ENCODE measurements at regions not wholly inside any gene's neighbourhood (a gene's known extent, or its start where the extent isn't known, plus 50 kb on each side); places are given as distances from the start of the nearest gene placed in this dataset.

DNA sequence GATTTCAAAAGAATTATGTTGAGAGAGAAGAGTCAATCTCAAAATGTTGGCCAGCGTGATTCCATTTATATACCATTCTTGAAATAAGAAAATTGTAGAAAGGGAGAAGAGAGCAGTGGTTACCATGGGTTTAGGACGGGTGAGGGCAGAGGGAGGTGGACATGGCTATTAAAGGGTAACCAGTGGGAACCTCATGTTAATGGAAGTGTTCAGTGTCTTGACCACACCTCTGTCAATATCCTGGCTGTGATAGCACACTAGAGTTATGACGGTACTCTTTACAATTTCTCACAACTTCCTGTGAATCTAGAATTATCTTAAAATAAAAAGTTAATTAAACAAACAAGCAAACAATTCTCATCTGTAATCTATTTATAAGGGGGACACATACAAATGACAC is 821.2 kb downstream of the VRK1 start:
- Histone ChIP-seq H3K27me3 (replicated peaks; ENCODE audit: control insufficient read depth, insufficient read depth, low read length) (no peaks in the 10 kb centered on the region), H3K36me3 (ENCODE audit: control insufficient read depth, insufficient read depth, low read length) (no peaks in the 10 kb centered on the region), H3K4me3 (replicated peaks; ENCODE audit: low read depth, low read length) (no peak overlapping the region)
- TF ChIP-seq, protein P1, sequence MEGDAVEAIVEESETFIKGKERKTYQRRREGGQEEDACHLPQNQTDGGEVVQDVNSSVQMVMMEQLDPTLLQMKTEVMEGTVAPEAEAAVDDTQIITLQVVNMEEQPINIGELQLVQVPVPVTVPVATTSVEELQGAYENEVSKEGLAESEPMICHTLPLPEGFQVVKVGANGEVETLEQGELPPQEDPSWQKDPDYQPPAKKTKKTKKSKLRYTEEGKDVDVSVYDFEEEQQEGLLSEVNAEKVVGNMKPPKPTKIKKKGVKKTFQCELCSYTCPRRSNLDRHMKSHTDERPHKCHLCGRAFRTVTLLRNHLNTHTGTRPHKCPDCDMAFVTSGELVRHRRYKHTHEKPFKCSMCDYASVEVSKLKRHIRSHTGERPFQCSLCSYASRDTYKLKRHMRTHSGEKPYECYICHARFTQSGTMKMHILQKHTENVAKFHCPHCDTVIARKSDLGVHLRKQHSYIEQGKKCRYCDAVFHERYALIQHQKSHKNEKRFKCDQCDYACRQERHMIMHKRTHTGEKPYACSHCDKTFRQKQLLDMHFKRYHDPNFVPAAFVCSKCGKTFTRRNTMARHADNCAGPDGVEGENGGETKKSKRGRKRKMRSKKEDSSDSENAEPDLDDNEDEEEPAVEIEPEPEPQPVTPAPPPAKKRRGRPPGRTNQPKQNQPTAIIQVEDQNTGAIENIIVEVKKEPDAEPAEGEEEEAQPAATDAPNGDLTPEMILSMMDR (IDR thresholded peaks at IDR 0.05; ENCODE audit: insufficient read depth, low read length, poor library complexity, severe bottlenecking) = no peak
- DNase-seq (ENCODE audit: extremely low read depth, insufficient read length) = no peak

DNA sequence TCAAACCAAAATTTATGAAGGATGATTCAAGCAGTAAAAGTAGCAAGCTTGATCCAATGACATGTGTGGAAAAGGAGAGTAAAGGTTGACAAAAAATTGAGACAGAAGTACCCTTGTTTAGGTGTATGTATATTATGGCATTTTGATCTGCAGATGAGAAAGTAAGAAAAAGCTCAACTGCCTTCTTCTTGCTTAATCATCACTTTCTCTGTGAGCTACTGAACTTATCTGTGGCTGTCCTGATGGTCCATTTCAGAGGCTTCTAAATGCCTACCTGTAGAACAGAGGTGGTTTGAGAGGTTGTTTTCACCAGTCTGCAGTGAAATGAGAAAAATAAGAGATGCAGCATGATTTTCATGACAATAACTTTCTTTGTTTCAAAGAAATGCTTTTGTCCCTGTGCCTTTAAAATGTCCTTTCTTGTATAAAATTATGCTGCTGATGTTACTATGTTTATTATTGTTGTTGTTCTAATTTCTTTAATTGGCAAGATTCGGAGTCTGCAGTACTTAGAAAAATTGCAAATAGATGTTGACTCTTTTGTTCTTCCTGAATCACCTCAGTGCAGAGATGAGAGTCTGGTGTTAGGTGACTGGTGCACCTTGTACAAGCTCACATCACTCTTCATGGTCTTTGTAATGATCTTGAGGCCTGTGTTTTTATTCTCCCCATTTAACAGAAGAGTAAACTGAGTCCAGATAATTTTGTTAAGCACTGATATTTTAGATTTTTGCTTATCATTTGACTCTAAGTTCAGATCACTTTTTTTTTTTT is 821.9 kb downstream of the VRK1 start:
- no peaks in the 10 kb centered on the region for H3K36me3 ChIP-seq (ENCODE audit: control insufficient read depth, insufficient read depth, low read length)
- no peaks in the 10 kb centered on the region for H3K27me3 ChIP-seq (replicated peaks; ENCODE audit: control insufficient read depth, insufficient read depth, low read length)
- H3K4me3 ChIP-seq (replicated peaks; ENCODE audit: low read depth, low read length) = no peak overlapping the region
- DNase-seq (ENCODE audit: extremely low read depth, insufficient read length) = no peak
- TF ChIP-seq, protein P1 (IDR thresholded peaks at IDR 0.05; ENCODE audit: insufficient read depth, low read length, poor library complexity, severe bottlenecking) = no peak

DNA sequence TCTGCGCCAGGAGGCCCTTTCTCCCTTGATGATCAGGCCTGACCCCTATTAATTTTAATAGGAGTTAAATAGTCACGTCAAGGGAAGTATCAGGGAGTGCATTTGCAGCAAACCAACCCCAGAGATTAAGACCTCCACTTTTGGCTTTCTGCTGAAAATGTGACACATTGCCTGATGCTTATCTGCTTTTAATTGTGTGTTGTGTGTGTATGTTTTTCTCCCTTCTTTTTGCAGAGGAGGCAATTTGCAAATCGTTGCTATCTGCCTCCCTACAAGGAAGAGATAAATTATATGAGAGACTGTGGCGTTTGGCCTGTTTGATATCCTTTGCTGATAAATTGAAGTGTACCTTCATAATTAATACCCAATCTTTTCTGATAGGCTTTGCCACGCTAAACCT is 822.9 kb downstream of the VRK1 start:
- Histone ChIP-seq H3K36me3 (ENCODE audit: control insufficient read depth, insufficient read depth, low read length) (no peaks in the 10 kb centered on the region), H3K4me3 (replicated peaks; ENCODE audit: low read depth, low read length) (no peak overlapping the region), H3K27me3 (replicated peaks; ENCODE audit: control insufficient read depth, insufficient read depth, low read length) (no peaks in the 10 kb centered on the region)
- no peak for DNase-seq (ENCODE audit: extremely low read depth, insufficient read length)
- TF ChIP-seq, protein P1 (IDR thresholded peaks at IDR 0.05; ENCODE audit: insufficient read depth, low read length, poor library complexity, severe bottlenecking) = no peak

DNA sequence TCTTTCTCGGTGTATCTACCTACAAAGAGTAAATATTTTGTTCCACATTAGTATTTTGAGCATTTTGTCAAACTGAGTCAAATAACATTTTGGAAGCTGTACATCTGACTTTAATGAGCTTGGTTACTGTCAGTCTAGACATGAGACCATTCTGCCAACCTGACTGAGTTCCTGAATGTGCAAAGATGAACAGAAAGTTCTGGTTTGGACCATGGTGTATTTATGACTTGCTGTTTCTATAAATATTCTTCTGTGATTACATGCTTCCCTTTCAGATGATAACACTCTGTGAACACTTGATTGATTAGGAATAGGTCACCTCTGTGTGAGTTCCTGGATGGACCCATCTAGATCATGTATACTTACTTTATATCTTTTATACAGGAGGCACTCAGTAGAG is 827.8 kb downstream of the VRK1 start:
- DNase-seq (ENCODE audit: extremely low read depth, insufficient read length) = no peak
- H3K27me3 ChIP-seq (replicated peaks; ENCODE audit: control insufficient read depth, insufficient read depth, low read length) = no peaks in the 10 kb centered on the region
- H3K4me3 ChIP-seq (replicated peaks; ENCODE audit: low read depth, low read length) = no peak overlapping the region
- TF ChIP-seq, protein P1 (IDR thresholded peaks at IDR 0.05; ENCODE audit: insufficient read depth, low read length, poor library complexity, severe bottlenecking) = no peak
- no peaks in the 10 kb centered on the region for H3K36me3 ChIP-seq (ENCODE audit: control insufficient read depth, insufficient read depth, low read length)

DNA sequence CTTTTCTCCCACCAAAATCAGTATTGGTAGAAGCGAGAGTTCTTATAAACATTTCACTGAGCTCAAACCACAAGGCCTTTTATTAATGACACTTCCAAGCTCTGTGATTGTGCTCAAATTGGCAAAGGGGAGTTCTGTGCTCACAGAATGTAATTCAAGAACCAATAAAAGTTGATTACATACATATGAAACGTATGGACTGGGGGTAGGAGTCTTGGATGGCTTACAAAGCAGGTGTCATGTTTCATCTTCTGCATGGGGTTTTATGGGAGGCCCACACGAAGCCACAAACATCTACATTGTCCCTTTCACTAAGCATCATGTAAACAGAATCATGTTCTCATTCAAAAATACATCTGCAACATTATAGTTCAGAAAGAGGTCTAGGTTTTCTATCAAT is 828.3 kb downstream of the VRK1 start:
- Histone ChIP-seq H3K4me3 (replicated peaks; ENCODE audit: low read depth, low read length) (no peak overlapping the region), H3K36me3 (ENCODE audit: control insufficient read depth, insufficient read depth, low read length) (no peaks in the 10 kb centered on the region), H3K27me3 (replicated peaks; ENCODE audit: control insufficient read depth, insufficient read depth, low read length) (no peaks in the 10 kb centered on the region)
- no peak for DNase-seq (ENCODE audit: extremely low read depth, insufficient read length)
- TF ChIP-seq, protein P1 (IDR thresholded peaks at IDR 0.05; ENCODE audit: insufficient read depth, low read length, poor library complexity, severe bottlenecking) = no peak

DNA sequence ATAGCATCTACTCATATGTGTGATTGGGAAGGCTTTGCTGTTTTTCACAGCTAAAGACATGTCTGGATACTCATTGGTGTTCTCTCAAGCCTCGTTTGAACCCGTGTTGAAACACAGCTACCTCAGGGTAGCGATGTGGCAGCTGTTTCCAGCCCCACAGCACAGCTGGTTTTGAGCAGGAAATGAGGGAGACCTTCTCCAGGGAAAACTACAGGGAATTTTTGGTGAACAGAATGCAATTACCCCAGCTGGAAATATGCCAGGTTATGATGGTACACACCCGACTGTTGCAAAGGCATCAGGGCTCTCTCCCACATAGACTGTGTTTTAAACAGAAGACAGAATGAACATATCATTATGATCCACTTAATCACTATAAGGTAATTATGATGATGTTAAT is 828.9 kb downstream of the VRK1 start:
- Histone ChIP-seq H3K4me3 (replicated peaks; ENCODE audit: low read depth, low read length) (no peak overlapping the region), H3K27me3 (replicated peaks; ENCODE audit: control insufficient read depth, insufficient read depth, low read length) (no peaks in the 10 kb centered on the region), H3K36me3 (ENCODE audit: control insufficient read depth, insufficient read depth, low read length) (no peaks in the 10 kb centered on the region)
- TF ChIP-seq, protein P1 (IDR thresholded peaks at IDR 0.05; ENCODE audit: insufficient read depth, low read length, poor library complexity, severe bottlenecking) = no peak
- DNase-seq (ENCODE audit: extremely low read depth, insufficient read length) = no peak

All from GM06990 (cell line).